Fibroblast of gingiva (primary cell): ENCODE measurements at regions not wholly inside any gene's neighbourhood (a gene's known extent, or its start where the extent isn't known, plus 50 kb on each side); places are given as distances from the start of the nearest gene placed in this dataset.
A peak's percentile ranks its signal among the peaks of the same experiment; 100 is the strongest.
"Not testable (repeated sequence)": the region's sequence is repeated elsewhere in the genome, so short reads cannot be mapped to it uniquely, and the experiment has no call there.

ENCODE experiments used
- DNase-seq: peaks from one replicate; pipeline ENCODE4 v3.0.0-alpha.2; 2011; ENCODE audit warnings: low read depth

DNA sequence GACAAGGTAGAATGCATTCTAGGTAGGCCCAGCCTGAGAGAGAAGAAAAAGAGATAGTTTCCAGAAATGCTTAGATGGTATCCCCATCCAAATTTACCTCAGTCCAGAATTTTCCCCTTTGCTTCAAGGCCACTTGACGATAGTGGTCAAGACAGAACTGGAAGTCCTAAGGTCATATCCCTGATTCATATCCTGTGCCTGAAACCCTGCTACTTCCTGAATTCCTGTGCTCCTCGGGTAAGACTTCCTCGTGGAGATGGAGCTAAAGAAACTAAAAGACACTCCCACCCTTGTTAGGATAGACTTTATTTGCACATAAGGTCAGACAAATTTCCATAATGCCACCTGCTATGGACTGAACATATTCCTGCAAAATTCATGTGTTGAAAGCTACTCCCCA lies 175.9 kb downstream of the EVX1 start:
- DNase-seq: no peak

DNA sequence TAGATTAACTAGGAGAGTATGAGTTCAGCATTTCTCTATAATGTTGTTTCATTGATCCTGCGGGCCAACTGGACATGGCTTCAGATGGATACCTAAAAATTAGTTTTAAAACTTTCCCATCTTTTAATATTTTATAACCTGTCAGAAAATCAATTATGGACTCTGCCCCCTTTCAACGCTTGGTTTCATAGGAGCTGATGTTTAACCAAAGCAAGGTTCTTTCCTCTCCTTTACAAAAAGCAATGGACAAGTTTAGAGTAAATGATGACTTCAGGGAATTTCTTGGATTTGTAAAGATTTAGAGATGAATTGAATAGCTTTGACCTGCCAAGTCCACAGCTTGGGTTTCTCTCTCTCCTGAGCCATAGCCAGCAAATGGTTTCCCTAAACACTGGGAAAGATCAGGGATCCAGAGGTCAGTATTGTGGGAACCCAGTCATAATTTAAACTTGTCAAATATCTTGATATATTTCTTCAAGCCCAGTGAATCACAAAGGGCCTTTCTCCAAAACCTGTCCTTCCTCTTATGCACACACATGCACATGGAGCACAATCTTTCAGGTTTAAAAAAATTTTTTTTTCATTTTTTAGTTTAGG lies 177.1 kb downstream of the EVX1 start:
- DNase-seq: no peak

DNA sequence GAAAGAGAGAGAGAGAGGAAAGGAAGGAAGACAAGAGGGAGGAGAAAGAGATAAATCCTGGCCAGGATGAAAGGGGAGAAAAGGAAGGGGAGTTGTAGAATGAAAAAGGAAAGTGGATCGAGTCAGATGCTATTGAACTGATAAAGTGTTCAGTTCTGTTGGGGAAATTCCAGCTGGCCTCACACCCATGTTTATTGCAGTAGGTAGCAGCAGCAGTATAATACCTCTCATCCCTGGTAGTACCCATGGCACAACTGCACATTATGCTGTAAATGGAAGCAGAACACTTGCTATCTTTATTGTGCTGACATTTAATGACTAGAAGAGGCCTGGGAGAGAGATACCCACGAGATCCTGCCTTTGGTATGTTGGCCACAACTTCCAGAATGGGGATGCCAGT lies 178.1 kb downstream of the EVX1 start:
- DNase-seq: no peak

DNA sequence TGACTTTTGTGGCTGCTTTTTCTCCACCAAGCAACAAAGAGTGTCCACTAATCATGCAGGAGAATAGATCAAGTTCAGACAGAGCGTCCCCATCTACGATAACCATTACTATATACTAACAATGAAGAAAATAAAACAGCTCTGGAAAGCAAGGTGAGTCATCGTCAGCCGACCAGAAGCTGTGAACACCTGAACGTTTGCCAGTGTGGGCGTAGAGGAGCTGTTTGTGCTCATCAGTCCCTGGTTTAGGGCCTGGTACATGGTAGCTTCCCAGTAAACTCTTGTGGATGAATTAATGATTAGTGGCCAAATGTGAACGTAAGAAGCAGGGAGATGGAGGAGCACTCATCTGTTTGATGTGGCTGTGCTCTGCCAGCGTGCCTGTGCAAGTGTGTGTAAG lies 180.7 kb downstream of the EVX1 start:
- DNase-seq: no peak

DNA sequence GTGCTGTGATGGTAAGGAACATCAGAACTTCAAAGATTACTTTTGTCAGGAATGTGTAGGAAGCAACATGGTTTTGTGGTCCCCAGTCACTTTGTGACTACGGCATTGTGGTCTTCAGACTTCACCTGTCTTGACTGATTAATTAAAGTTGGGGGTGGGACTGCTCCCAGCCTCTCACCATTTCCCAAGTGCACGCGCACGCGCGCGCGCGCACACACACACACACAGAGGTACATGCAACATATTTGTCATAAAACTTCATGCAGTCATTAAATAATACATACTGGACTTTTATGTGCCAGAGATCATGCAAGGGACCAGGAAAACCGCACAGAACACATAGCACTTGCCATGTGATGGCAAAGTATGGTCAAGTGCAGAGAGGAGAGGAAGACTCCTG lies 181.2 kb downstream of the EVX1 start:
- no peak for DNase-seq

DNA sequence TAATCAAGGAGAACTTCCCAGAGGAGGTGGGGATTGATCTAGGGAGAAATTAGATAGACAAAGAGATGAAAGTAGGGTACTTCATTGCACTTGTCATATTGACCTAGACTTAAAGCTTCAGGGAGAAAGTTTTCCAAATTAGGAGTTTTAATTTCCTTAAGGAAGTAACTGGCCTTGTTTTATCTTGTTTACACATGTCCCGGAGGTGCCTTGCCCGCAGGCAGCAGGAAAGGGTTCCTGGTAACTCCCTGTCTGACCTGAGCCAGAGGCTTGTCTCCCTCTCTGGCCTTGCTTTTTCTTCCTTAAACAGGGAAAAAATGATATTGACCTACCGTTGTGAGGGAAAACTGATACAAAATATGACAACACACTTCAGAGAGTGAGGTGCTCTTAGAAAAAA lies 181.6 kb downstream of the EVX1 start:
- no peak for DNase-seq

DNA sequence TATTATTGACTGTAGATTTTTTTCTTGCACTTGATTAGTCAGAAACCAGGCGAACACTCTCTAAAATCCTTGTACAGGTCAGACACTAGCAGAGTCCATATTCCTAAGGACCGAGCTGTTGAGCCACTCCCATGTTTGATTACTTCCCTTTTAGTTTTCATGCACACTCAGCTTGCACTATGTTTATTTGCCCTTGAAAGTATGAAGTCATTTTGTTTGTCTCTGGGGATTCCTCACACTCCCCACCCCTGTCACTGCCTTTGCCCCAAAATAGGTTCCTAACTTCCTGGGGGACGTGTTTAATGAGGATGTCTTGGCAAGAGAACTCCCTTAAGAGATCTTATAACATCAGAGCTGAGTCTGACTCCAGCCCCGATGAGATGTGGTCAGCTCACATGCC lies 182.1 kb downstream of the EVX1 start:
- no peak for DNase-seq

DNA sequence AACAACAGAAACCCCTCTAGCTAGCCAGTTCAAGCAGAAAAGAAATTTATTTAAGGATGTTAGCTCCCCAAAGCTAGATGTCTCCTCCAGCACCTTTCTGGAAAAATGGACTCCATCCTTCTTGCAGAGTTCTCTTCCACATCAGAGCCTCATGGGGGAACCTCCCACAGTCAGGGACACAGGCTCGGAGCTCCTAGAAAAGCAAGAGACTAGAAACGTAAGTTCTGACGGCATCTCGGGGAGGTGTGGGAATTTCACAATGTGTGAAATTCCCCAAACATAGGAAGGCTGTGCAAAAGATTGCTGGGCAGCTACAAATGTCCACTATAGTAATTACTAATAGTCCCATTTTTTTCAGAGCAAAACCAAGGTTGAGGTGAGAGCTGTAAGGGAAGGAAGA lies 184.8 kb downstream of the EVX1 start:
- no peak for DNase-seq

DNA sequence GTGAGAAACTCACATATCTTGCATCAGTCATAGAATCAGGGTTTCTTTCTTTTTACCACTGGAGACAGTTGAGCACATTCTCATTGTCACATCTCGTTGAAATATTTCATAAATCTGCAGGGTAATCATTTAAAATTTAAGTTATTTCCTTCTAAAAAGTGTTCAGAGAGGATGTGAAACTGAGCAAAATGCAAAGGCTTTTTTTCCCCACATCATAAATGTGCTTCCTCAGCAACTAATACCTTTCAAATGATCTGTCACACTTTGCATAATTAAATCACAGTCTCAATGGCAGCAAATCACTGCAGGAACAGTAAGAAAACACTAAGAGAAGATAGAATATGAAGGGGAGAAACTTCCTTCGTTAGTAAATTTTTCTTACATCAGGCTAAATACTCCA lies 187.5 kb downstream of the EVX1 start:
- DNase-seq: no peak

DNA sequence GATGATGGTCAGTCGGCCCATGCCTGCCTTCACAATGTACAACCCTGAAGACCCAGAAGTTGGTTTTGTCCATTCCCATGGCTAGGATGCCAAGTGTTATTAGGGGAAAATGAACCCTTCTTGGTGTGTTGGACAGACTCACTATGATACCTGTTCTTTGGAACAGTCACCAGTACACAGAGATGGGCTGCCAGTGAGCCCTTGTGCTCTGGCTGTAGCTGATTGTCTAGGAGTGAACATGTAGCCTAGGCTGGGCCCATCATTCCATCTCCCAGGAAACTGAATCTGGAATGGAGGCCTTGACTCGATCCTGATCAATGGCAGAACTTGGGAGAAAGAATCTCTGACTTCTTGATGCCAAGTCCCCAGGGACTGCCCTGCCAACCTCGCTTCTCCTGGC lies 188.9 kb downstream of the EVX1 start:
- no peak for DNase-seq

DNA sequence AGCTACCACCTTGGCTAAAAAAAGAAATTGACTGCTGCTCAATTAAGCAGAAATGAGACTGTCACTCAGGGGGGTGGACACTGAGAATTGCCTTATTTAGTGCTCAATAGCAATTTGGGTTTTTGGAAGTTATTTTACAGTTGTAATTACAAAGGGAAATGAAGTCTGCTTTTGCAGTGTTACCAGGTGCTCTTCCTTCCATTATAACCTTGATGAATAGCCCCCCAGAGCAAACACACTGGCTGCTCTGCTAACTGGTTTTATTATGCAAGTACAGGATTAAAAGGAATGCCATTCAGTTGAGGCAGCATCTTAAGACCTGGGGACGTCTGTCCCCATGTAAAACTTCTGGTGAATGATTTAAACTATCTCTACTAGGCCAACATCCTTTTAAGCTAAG lies 191.0 kb downstream of the EVX1 start:
- DNase-seq: no peak

DNA sequence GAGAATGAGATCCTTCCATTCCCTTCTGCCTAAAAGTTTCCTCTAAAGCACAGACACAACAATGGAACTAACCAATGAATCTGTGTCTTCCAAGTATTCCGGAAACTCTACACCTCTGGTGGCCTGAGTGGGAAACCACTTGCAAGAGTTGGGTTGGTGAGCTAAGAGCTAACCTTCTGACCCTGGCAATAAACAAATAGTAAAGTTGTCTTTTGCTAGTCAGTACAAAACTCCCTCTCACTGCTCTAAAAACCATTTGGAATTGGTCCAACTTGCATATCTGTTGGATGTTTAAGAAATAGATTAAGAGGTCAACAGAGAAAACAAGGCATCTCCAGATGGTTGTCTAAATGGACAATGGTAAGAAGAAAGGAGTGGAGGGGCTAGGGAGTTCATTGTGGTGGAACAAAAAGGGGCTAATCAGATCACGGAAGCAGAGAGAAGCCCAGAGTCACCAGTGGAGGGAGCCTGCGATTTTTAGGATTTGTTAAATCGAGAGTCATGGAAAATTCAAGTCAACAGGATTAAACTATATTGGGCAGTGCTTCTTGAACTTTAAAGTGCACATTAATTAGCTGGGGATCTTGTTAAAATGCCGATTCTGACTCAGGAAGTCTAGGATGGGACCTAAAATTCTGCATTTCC lies 192.3 kb downstream of the EVX1 start:
- peak; percentile 5 for DNase-seq

DNA sequence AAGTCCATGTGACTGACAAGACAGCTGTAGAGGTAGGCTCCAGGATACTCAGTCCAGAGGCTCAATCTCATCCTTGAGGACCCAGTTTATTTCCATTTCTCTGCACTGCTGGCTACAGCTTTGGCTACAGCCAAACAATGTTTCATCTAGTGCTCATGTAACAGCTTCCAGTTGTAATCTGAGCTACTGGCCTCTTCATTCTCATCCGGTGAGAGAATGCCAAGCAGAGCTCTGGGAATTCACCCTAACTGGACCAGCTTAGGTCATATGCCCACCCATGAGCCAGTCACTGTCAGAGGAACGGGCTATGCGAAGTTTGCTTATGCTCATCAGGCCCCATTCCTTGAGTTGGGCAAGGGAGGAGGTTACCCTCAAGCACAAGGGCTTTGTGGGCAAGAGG lies 192.9 kb downstream of the EVX1 start:
- DNase-seq: peak; percentile 70

DNA sequence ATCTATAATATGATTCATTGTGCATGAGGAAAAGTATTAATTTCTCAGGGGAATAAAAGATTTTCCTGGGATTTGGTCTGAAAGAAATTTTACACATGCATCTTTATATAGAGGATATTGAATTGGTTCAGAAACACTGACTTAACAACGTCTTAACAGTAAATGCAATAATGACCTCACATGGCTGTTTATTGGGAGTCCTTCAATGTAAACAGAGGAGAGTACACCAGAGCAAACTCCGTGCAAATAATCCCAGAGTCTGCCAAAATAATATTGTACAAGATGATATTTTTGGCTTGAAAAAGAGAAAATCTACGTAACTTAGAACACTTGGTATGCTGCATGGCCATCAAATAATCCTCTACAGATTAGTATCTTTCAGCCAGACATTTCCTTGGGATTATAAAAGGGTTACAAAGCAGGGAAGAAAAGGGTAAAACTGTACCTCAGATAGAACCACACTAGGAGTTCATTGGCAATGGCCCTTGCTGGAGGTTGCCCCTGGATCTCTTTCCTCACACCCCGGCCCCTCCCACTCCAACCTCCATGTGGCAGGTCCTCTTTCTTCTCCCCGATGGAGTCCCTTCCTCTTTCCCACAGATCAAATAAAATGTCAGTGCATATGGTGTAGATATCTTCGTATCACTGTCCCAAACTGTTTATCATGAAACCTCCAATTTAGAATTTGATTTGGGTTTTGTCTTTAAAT lies 196.4 kb downstream of the EVX1 start:
- peak; percentile 50 for DNase-seq

DNA sequence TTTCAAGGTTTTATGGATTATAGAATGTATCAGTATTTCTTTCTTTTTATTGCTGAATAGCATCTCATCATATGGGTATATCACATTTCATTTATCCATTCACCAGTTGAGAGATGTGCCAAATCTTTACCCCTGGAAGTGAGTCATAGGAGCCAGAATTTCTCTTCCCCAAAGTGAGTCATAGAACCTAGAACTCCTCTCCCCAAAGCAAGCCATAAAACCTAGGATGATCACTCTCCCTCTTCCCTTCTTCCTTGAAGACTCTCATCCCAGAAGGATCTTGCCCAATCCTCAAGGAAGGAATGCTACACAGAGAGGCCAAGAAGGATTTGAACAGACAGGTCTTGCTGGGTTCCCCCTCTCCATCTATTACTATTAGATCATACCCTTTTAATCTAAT lies 199.9 kb downstream of the EVX1 start:
- DNase-seq: peak; percentile 41

DNA sequence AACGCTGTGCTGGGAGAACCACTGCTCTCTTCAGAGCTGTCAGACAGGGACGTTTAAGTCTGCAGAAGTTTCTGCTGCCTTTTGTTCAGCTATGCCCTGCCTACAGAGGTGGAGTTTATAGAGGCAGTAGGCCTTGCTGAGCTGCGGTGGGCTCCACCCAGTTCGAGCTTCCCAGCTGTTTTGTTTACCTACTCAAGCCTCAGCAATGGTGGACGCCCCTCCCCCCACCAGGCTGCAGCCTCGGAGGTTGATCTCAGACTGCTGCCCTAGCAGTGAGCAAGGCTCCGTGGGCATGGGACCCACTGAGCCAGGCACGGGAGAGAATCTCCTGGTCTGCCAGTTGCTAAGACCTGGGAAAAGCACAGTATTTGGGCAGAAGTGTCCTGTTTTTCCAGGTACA lies 206.4 kb downstream of the EVX1 start:
- not testable (repeated sequence) for DNase-seq

DNA sequence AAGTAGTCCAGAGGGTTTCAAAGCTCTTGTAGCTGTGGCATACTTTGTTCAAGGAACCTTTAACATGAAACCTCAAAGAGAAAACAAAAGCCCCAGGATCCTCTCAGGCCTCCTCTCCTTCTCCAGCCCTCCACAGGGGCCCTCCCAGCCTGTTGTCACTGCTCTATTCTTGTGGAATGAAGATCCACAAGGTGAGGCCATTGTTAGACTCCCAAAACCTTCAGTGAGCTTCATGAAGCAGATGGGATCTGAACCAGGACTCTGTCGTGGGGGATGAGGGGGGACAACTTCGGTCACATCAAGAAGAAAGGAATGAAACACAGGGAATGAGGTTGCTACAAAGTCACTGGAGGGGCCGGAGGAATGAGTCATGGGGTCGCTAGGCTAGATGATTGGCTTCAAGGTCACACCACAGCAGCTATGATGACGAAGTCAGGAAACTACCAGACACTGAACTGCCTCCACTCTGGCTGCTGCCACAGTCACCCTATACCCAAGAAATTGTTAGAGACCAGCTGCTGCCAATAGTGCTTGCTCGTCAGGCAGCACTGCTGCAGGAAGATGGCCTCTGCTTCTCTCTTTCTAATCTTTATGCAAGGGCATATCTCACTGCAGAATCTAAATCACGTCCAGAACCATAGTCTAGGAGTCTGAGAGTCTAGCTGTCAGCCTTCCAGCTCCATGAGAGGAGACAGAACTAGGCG lies 208.8 kb downstream of the HIBADH start:
- DNase-seq: peak; percentile 57

DNA sequence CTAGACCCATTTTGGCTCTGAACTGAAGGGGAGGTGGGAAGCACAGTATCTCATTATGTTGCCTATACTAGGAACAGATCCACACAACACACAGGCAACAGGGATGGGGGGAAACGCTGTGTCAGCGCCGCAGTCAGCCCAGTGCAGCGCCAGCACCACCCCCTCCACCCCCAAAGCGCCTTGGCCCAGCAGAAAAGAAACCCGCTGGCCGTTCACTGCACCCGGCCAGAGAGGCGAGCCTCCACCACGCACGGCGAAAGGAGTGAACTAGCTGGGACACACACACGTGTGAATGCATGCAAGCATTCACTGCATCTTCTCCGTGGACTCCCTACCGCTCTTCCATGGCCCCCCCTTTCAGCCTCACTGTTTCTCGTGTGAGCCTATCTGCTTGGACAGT lies 205.6 kb downstream of the HIBADH start:
- not testable (repeated sequence) for DNase-seq

DNA sequence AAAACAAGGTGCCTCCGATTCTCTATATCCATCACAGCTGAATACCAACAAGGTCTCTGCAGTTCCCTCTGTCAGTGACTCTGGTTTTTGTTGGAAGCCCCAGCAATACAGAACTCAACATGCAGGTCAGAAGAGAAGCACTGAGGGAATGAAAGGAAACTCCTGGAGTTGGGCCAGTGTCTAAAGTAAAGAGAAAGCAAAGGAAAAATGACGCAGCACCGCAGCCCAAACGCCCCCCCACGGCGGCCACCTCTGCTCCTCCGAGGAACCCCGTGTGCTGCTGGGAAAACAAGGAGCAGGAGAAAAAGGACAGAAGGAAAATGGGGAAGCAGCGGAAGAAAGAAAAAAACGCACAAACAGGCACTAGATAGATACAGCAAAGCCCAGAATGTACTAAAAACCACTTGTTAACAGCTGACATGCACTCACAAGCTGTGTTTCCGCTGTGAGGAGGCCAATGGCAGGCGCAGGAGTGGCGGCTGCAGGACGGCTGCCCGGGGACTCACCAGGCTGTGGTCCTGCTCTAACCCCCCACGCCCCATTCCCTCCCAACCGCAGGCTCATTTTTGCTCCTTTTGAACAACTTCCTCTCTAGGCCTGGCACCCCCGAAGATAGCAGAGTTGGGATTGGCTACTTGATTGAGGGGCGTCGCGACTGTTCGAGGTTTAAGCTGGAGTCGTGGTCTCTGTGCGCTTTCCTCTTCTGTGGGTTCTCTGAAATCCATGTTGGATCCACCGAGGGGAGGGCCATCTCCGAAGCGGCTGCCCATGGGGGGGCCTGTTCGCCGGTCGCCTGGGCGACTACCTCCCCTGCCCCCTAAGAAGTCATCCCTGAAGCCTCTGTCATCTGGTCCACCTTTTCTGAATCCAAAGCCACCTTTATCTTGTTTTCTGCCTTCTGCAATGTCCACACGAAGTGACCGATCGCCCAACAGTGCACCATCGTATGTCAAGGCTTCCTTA lies 204.8 kb downstream of the HIBADH start:
- DNase-seq: not testable (repeated sequence)

DNA sequence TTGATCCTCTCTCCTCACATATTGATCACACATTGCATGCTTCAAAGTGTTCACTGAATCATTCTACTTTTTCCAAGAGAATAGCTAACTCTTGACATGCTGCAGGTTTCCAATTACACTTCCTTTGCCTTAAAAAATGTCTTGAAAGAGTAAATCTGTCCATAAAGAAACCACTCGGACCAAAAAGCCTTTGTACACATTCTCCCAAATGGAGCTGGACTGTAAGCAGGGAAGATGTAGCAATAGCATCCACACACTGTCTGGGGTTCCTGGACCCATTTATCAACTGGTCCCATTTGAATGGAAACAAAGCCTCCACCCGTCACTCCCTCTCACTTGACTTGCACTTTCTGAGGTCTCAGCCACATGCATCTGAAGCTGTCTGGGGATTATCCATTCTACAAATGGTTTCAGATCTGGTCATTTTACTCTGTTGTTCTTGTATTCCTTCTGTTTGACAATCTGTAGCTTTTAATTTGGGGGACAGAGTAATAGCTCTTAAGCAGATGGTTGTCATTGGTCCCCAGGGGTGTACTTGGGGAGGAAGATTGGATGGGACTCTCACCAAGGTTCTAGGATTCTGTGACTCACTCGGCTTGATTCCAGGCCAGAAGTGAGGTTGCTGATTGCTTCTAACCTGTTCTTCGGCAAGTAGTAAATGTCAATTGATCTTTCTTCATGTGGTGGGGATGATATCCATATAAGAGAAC lies 203.5 kb downstream of the HIBADH start:
- peak; percentile 59 for DNase-seq

DNA sequence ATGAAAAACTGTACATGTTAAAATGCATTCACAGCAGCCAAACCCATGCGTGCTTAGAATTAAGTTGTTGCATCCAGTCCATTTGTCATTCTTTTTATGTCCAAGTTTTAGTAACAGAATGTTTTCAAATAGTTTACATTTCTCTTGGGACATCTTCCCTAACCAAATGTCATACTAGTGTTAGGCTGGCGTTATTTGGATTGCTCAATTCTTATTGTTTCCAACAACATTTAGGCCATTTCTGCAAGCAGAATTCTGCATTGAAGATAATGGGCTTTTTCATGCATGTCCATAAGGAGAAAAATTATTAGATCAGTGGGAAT lies 203.0 kb downstream of the HIBADH start:
- peak; percentile 89 for DNase-seq
